Sciatic nerve (tissue), 2 donors: ENCODE measurements at regions not wholly inside any gene's neighbourhood (a gene's known extent, or its start where the extent isn't known, plus 50 kb on each side); places are given as distances from the start of the nearest gene placed in this dataset.

Source experiments
- ATAC-seq: fragments of 200-7000 bp; cut with Tn5 transposase; one replicate; pipeline ENCODE4 v1.9.1; 2020; ENCODE audit warnings: mild to moderate bottlenecking, moderate library complexity
- DNase-seq: peaks from one replicate; pipeline ENCODE4 v3.0.0-alpha.2; 2020; ENCODE audit warnings: low spot score
- intact Hi-C: fragments of 100-400 bp; cut with DNase I; formaldehyde crosslinking; loops from one replicate; pipeline ENCODE4 v1.14.2; 2022
- donor health status: DM: no; HTN: no; CAD: no.
- donor health status: DM: no; HTN: no; CAD: no.

DNA sequence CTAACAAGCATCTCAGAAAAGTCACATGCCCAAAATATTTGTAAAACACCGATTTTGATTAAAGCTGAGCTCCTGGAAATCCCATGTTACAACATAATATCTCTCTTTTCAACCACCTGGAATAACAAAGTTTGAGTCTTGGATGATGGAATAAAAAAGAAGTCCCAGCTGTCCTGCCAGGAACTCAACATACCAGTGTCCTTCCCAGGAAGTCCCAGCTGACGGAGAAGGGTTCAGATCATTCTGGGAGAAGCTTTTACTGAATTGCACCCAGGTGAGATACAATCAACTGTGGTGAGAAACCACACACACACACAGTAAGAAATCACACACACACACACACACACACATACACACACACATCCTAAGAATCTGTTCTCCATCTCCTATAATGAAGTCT lies 413.1 kb upstream of the PKDCC start:
- intact Hi-C loops, result no loop called here
- DNase-seq (no peak), ATAC-seq (peak; percentile 93)

GRCh38 chr2:41644936-41645335 lies 402.9 kb upstream of the PKDCC start:
- ATAC-seq (no peak), DNase-seq (no peak)
- intact Hi-C loops, result no loop called here

DNA sequence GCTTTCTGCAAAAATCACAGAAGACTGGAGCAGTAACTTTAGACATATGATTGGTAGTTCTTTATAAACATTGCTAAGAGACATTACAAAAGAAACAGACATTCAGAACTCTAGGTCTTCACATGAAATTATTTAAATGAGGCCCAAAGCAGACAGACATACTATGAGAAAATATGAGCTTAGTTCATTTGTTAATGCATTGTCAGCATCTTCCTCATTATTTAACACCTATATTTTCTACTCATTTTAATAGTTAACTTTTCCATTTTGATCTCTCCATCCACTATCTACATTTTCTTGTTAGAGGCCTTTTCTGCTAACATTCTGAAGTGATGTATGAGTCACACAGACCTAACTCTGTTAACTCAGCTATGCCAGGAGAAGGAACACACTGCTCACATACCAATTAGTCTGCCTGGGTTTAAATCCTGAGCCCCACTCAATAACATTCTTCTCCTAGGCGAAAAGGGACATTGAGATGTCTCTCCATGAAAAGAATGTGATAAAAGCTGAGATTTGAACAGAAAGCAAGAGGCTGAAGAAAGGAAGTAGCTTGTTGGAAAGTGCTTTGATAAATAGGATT lies 400.3 kb upstream of the PKDCC start:
- ATAC-seq, result no peak
- intact Hi-C loops, result no loop called here
- DNase-seq, result no peak

DNA sequence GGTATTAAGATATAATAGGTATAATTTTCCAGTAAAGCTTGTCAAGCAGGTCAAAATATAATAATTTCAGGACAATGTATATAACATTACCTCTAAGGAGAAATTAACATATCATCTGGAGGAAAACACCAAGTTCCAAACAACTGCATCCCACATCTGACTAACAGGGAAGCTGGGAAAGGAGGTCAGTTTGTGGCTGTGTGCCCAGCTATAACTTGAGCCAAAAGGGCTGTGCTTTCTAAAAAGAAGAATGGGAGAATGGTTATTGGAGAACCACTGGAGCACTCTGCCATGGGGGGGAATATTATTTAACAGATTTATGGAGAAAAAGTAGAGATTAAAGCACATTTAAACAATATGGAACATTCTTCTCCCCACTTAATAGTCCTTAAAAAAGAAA lies 390.6 kb upstream of the PKDCC start:
- intact Hi-C loops, result no loop called here
- DNase-seq (no peak), ATAC-seq (no peak)

DNA sequence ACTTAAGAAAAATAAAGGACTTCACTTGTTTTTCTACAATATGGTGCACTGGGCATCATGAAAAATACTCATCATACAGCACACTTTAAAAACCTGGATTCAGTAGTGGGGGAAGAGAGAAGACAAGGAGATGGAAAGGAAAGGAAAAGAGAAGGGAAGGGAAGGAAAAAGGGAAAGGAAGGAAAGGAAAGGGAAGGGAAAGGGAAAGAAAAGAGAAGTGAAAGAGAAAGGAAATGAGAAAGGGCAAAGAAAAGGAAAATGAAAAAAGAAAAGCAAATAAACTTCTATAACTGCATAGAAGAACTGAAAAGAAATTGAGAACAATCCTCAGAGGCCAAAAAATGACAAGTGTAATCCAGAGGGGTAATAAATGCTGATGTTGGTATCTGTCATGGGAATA lies 388.1 kb upstream of the PKDCC start:
- intact Hi-C loops, result no loop called here
- no peak for ATAC-seq
- DNase-seq, result no peak

DNA sequence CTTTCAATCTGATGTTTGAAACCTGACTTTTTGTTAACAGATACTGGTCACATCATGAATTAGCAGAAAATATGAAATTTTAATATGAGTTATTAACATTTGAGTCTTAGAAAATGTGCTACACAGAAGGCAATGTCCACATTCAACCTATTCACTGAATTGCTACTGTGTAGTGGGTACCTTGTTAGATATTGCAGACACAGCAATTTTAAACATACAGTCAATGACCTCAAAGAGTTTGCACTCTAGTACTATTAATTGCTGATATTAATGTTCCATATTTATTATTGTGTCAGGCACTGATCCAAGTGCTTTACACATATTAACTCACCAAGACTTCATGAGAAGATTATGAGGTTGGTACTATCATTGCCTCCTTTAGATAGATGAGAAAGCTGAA lies 385.4 kb upstream of the PKDCC start:
- DNase-seq, result no peak
- intact Hi-C loops, result no loop called here
- ATAC-seq, result no peak

DNA sequence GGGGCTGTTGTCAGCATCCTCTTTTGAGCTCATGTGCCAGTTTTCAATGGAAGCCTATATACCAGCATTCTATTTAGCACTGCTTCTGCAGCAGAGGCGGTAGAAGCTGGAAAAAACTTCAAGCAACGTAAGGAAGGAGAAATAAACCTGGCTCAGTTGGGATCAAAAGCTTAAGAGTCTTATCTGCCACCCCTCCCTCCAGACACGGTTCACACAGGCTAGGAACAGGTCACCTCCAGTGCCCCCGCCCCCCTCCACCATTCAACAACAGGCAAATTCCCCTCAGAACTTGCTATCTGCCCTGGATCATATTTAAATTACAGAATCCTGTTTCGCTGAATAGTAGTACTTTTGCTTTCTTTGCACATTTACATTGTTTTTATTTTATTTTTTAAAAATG lies 384.8 kb upstream of the PKDCC start:
- DNase-seq (no peak), ATAC-seq (no peak)
- intact Hi-C loops, result no loop called here

GRCh38 chr2:41668529-41668928 lies 379.3 kb upstream of the PKDCC start:
- ATAC-seq (no peak), DNase-seq (no peak)
- intact Hi-C loops, result no loop called here

DNA sequence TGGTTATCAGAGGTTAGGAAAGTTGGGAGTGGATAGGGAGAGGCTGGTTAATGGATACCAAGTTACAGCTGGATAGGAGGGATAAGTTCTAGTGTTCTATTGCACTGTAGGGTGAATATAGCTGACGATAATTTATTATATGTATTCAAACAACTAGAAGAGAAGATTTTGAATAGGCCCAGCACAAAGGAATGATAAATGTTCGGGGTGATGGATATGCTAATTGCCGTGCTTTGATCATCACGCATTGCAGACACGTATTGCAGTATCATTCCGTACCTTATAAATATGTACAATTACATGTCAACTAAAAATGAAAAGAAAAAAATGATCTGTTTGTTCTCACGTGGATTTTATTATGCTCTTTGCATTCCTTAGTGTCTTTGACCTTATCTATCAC lies 369.2 kb upstream of the PKDCC start:
- intact Hi-C loops, result no loop called here
- ATAC-seq, result no peak
- no peak for DNase-seq

- DNase-seq (no peak), ATAC-seq (no peak)
- intact Hi-C loops, result no loop called here
These were observed 361.7 kb upstream of the PKDCC start for GRCh38 chr2:41686156-41686555.

DNA sequence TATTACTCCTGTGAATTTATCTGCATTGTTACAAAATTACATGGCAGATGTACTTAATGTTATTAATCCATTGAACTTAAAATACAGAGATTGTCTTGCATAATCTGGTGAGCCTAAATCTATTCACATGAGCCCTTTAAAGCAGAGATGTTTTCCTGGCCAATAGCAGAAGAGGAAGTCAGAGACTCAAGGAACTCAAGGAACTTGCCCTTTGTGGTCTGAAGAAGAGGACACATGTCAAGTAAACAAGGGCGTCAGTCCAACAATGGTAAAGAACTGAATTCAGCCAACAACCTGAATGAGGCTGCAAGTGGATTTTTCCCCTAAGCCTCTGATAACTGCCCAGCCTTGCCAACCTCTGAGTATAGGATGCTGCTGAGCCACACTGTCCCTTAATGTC lies 356.3 kb upstream of the PKDCC start:
- DNase-seq (no peak), ATAC-seq (no peak)
- intact Hi-C loops, result no loop called here

DNA sequence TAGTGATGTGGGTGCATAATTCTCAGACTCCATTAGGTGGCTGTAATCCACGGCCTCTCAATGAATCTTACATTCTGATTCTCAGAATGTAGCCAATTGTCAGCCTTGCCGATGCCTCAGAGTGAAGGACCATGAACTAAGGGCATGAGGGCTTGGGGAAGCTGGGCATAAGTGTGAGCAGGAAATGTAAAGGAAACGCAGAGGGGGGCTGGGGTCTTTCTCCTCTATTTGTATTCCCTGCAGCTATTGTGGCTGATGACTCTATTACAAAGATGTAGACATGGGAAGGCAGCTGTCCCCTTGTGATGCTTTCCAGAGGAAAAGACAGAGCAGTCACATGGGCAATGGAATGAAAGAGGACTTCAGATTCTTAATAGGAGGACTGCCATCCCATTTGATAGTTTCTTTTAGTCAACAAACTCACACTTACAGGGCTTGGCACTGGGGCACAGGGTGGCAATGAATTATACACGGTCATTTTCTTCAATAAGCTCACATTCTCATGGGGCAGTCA lies 353.2 kb upstream of the PKDCC start:
- intact Hi-C loops, result no loop called here
- ATAC-seq (no peak), DNase-seq (no peak)

- intact Hi-C loops, result no loop called here
- DNase-seq, result no peak
- peak; percentile 61 for ATAC-seq
These were observed 352.4 kb upstream of the PKDCC start for GRCh38 chr2:41695198-41696113.

DNA sequence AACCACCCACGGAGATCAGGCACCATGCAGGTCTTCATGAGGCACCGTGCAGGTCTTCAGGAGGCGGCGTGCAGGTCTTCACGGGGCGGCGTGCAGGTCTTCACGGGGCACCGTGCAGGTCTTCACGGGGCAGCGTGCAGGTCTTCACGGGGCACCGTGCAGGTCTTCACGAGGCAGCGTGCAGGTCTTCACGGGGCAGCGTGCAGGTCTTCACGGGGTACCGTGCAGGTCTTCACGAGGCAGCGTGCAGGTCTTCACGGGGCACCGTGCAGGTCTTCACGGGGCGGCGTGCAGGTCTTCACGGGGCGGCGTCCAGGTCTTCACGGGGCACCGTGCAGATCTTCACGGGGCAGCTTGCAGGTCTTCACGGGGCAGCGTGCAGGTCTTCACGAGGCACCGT lies 350.4 kb upstream of the PKDCC start:
- DNase-seq (no peak), ATAC-seq (no peak)
- intact Hi-C loops, result no loop called here

DNA sequence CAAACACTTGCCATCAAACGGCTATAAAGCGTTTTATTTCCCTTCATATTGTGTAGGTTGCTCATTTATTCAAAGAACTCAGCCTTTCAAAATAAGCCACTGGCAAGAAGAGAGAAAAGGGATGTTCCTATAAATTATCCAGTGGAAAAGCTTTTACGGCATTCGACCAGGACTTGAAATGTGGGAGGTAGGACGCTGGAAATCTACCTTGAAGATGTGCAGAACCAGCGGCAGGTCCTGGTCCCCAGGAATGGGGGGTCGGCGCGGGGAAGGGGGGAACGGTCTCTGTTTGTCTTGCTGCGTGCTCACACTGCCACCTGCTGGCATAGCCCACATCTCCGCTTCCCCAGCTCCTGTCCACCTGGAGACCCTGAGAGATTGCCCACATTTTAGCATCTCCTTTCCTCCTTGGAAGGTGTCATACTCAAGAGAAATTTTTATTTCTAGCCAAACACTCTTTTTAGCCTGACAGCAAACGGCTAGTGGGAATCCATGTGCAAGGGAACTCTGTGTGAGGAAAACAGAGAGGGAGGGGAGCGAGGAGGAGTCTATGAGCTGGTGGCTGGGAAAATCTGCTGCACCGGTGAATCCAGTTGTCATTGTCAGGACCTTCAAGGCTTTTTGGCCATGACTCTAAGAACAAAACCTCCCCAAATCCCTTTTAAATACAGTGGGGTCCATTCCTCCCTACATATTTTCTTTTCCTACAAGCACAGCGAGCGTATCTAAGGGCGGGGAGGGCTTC lies 349.0 kb upstream of the PKDCC start:
- peak; percentile 70 for DNase-seq
- ATAC-seq, result peak; percentile 64
- intact Hi-C loops, result no loop called here

DNA sequence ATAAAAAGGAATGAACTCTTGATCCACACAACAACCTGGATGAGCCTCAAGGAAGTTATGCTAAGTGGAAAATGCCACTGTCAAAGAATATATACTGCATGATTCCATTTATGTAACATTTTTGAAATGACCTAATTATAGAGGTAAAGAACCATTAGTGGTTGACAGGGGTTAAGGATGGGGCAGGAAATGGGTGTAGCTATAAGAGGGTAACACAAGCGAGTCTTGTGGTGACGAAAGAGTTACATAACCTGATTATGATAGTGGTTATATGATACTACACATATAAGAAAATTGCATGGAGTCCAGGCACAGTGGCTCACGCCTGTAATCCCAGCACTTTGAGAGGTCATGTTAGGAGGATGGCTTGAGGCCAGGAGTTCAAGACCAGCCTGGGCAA lies 346.6 kb upstream of the PKDCC start:
- intact Hi-C loops, result no loop called here
- ATAC-seq (no peak), DNase-seq (no peak)

DNA sequence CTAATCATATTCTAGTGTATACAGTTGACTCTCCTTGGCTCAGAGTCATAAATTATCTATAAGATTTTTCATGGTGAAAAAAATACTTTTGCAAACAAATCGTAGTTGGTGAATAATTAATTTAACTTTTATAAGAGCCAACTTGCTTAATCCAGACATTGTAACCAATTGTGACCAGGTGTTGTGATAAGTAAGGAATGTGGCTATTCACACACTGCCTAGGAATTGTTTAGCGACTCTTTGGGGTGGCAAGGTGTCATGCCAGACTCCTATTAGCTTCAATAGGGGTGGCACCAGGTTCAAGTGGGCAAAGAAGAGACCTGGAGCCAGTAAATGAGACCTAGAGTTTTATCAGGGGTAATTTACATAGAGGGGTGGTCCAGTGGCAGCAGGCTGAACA lies 344.7 kb upstream of the PKDCC start:
- ATAC-seq (no peak), DNase-seq (no peak)
- intact Hi-C loops, result no loop called here

DNA sequence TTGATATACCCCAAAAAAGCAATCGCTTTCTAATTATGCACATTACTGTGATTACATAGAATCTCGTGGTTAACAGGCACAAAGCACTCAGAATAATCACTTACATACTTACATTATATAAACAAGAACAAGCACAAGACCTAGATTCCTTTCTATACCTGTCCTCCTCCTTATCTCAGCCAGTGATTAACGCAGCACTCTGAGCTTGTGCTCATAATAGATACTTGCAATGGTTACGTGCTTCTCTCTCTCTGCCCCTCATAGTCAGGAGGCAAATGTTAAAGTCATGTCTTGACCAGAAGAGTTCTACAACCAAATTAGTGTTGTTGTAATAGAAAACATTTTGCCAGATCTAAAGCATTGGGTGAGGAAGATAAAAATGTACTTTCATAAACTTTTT lies 342.2 kb upstream of the PKDCC start:
- ATAC-seq (no peak), DNase-seq (no peak)
- intact Hi-C loops, result no loop called here

- no peak for DNase-seq
- no peak for ATAC-seq
- intact Hi-C loops, result no loop called here
These were observed 341.5 kb upstream of the PKDCC start for GRCh38 chr2:41706286-41706685.
